MV-4-11 (cell line): ENCODE measurements at regions not wholly inside any gene's neighbourhood (a gene's known extent, or its start where the extent isn't known, plus 50 kb on each side); places are given as distances from the start of the nearest gene placed in this dataset.
"Not testable (repeated sequence)": the region's sequence is repeated elsewhere in the genome, so short reads cannot be mapped to it uniquely, and the experiment has no call there.

ENCODE experiments used
- DNase-seq: peaks from one replicate; lab custom pipeline; 2025; lab: John Stamatoyannopoulos, UW

DNA sequence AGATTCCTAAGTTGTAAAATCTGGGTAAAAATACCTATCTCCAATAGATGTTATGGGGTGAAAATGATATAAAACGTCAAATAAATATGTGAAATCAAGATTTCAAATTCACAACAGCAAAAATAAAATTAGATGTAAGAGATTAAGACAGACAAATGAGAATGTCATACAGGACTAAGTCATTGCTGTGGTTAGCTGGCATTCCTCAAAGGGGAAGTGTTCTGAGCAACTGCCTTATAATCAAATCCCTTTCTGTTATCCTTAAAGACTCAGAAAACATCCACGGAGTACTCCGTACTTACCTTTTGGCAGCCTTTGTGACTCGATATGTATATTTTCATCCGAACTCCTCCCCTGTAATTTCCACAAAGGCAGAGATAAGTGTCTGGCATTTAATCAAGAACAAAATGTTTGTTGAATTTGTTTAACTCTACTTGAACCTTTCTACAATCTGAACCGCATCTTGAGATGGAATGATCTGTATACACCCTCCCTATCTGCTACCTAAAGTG lies 559.6 kb downstream of the GATA3 start:
- peak; percentile 62 for DNase-seq

GRCh38 chr10:8615118-8615517 lies 560.6 kb downstream of the GATA3 start:
- DNase-seq, result no peak

DNA sequence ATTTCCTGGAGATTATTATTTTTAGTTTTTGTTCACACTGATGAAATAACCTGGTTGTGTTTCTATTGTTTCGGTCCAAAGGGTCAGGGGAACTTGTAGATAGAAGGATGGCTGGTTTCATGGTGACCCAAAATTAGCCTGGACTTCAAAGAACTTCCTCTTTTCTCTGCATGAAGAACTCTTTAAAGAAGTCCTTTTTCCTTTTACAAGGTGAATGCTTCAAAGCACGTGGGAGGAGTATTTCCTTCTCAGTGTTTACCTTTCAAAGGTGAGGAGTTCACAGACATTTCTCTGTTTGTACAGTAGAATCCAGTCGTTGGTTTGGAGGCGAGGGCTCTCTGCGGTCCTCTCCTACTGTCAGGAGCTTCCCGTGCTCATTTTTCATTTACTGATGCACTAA lies 561.7 kb downstream of the GATA3 start:
- DNase-seq, result peak; percentile 67

GRCh38 chr10:8617792-8618191 lies 563.3 kb downstream of the GATA3 start:
- no peak for DNase-seq

- DNase-seq, result no peak
Measured at GRCh38 chr10:8618834-8619233, 564.3 kb downstream of the GATA3 start.

- DNase-seq, result no peak
Measured at GRCh38 chr10:8628351-8628750, 573.9 kb downstream of the GATA3 start.

GRCh38 chr10:8633909-8634308 lies 579.4 kb downstream of the GATA3 start:
- no peak for DNase-seq

DNA sequence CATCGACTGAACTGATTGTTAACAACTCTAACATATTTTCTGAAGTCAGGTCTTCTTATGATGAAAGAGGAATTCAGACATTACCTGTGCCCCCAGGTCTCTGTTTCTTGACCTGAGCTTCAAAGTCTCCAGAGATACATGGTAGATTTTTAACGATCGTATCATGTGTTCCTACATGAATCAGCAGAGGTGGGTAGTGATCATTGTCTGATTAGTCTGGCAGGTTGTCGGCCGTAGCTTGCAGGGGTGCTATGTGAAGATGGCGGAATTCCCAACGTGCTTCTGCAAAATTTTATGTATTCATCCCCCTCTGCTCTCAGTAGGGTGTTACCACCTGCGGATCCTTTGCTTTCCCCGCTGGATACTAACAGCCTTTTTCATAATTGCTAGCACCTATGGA lies 581.9 kb downstream of the GATA3 start:
- DNase-seq, result no peak

- DNase-seq, result no peak
Measured at GRCh38 chr10:8637640-8638039, 583.2 kb downstream of the GATA3 start.

DNA sequence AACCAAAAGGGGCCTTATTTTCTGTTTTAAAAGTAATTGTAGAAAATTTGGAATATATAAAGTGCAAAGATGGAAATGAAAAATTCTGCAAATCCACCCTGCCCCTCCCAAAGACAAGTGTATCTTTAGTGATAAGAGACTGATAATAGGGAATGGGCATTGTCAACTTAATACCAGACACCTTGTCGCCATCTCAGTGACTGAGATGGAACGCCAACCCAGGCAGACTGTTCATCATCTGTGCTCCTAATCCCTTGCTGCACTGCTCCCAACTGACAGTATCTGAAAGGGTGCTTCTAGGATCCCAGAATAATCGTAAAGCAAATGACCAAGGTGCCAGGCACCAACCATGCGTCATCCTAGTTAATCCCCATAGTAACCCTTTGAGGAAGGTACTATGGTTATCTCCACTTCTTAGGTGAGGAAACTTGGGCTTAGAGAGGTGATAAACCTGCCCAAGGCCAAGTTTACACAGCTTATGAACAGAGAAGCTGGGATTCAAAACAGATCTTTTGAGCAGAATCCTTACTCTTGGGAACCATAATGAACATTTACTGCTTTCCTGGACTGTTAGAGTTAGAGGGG lies 583.7 kb downstream of the GATA3 start:
- no peak for DNase-seq

DNA sequence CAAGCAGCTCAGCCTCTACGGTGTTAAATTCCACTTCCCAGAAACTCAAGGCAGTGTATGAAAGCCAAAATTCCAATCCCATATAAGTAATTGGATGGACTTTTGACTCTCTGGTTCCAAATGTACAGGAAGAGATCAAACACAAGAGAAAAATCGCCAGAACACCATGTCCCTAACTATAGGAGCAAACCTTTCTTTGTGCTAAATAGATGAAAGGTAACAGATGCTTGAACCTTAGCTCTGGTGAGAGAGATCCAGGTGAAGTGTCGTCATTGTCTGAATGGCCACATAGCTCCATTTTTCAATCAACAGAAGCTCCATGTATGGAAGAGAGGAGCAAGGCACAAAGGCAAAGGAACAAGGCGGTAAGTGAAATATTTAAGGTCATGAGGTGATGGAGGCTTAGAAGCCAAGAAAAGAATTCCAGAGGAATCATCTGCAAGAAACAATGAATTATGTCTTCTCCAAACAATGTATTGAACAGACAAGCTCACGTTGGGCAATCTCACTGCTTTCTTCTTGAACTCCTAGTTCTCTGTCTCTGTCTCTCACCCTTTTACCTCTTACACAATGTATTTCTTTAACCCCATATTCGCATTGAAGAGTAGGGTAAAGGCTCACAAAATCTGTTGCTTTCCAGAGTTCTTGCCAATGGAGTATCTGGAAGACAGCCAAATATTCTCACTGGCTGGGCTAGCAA lies 585.1 kb downstream of the GATA3 start:
- no peak for DNase-seq

GRCh38 chr10:8640301-8640700 lies 585.8 kb downstream of the GATA3 start:
- no peak for DNase-seq

DNA sequence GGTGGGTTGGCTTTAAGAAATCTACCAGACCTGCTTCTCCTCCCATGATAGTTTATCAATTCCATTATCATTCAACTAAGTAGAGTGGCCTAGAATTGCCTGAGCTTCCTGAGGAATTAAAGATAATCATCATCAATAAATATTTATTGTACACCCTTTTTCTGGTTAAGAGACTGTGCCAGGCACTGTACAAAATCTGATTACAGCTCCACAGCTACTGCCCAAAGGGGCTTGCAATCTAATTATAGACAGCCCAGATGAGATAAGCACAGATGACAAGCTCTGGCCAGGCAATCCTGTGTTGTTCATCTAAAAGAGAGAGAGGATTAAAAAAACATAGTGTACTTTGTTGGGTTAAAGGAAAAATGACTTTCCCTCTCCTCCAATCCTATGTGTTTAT lies 586.4 kb downstream of the GATA3 start:
- no peak for DNase-seq

DNA sequence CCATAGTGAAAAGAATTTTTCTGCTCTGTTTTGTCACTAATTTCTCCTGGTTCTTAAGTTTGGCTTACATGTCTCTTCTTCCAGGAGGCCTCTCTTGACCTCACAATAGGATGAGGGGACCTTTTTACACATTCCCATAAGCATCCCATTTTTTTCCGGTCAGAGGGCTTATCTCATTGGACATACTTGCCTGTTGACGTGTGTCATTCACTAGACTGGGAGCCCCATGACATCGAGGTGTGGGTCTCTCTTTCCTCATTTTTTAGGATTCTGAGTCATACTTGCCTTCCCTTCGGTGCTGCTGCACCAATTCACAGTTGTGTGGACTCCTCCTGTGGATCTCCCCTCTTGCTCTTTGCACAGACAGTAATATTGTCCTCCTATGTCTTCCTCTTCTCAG lies 601.8 kb downstream of the GATA3 start:
- DNase-seq, result no peak

GRCh38 chr10:8659982-8660381 lies 605.5 kb downstream of the GATA3 start:
- DNase-seq, result no peak

GRCh38 chr10:8661886-8662285 lies 607.4 kb downstream of the GATA3 start:
- DNase-seq, result no peak

DNA sequence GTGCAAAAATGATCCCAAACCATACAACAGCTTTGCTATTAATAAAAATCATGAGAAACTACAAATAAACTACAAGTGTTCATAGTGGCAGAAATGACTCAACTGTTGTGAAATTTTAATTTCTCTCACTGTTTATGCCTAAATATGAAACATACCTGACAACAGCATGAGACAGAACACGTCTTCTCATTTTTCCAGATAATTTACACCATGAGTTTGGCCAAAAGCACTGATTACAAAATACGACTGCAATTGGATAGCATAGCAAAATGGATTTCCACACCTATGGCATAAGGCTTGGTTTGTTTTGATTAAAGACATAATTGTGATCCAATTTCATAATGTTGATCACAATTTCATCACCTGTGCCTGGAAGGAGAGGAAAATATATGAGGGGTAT lies 608.6 kb downstream of the GATA3 start:
- no peak for DNase-seq

- peak; percentile 94 for DNase-seq
Measured at GRCh38 chr10:8665322-8665721, 610.8 kb downstream of the GATA3 start.

GRCh38 chr10:8670461-8670860 lies 616.0 kb downstream of the GATA3 start:
- DNase-seq, result no peak

GRCh38 chr10:8674230-8674629 lies 619.7 kb downstream of the GATA3 start:
- DNase-seq, result no peak

DNA sequence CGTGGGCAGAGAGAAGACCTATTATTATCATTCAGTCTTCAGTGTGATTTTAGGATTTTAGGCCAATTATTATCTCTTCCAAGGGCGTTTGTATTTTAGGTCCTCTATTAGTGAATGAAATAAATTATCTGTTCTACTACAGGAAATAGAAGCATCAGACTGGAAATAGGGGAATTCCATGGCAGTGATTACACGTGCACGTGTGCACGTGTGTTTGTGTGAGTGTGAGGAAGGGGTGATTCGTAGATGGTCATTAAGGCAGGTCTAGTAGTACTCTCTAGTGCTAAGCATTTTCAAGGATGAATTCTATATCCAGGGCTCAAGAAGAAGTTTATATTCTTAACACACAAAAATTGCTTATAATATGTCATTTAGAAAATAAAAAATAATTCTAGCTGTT lies 623.2 kb downstream of the GATA3 start:
- no peak for DNase-seq

DNA sequence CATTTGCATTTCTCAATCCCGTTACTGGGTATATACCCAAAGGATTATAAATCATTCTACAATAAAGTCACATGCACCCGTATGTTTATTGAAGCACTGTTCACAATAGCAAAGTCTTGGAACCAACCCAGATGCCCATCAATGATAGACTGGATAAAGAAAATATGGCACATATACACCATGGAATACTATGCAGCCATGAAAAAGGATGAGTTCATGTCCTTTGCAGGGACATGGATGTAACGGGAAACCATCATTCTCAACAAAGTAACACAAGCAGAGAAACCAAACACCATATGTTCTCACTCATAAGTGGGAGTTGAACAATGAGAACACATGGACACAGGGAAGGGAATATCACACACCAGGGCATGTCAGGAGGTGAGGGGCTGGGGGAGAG lies 630.4 kb downstream of the GATA3 start:
- DNase-seq, result not testable (repeated sequence)

GRCh38 chr10:8688881-8689280 lies 634.4 kb downstream of the GATA3 start:
- no peak for DNase-seq

- DNase-seq, result no peak
Measured at GRCh38 chr10:8691498-8692017, 637.1 kb downstream of the GATA3 start.
